ENCODE measurements at regions not wholly inside any gene's neighbourhood (a gene's known extent, or its start where the extent isn't known, plus 50 kb on each side); places are given as distances from the start of the nearest gene placed in this dataset.
A peak's percentile ranks its signal among the peaks of the same experiment; 100 is the strongest.

GRCh38 chr5:63145167-63145566, 566.5 kb downstream of the LRRC70 start:
- H3K4me3 ChIP-seq (ENCODE audit: low read length): no peak overlapping the region
- DNase-seq (ENCODE audit: low read depth): peak; percentile 3
- TF ChIP-seq CTCF (conservative IDR thresholded peaks at IDR 0.05; ENCODE audit: low read length): no peak

GRCh38 chr5:63141591-63141990, 563.0 kb downstream of the LRRC70 start:
- no peak for DNase-seq (ENCODE audit: low read depth)
- no peak for TF ChIP-seq CTCF (conservative IDR thresholded peaks at IDR 0.05; ENCODE audit: low read length)
- no peak overlapping the region for H3K4me3 ChIP-seq (ENCODE audit: low read length)

GRCh38 chr5:63135291-63135690, 556.7 kb downstream of the LRRC70 start:
- no peak for TF ChIP-seq CTCF (conservative IDR thresholded peaks at IDR 0.05; ENCODE audit: low read length)
- DNase-seq (ENCODE audit: low read depth): no peak
- H3K4me3 ChIP-seq (ENCODE audit: low read length): no peak overlapping the region

- no peak for TF ChIP-seq CTCF (conservative IDR thresholded peaks at IDR 0.05; ENCODE audit: low read length)
- no peak overlapping the region for H3K4me3 ChIP-seq (ENCODE audit: low read length)
- DNase-seq (ENCODE audit: low read depth): peak; percentile 26
Observed at GRCh38 chr5:63131626-63132285, 553.1 kb downstream of the LRRC70 start.

- no peak for DNase-seq (ENCODE audit: low read depth)
- no peak for TF ChIP-seq CTCF (conservative IDR thresholded peaks at IDR 0.05; ENCODE audit: low read length)
- H3K4me3 ChIP-seq (ENCODE audit: low read length): no peak overlapping the region
Observed at GRCh38 chr5:63128761-63129160, 550.1 kb downstream of the LRRC70 start.

GRCh38 chr5:63128018-63128417, 549.4 kb downstream of the LRRC70 start:
- H3K4me3 ChIP-seq (ENCODE audit: low read length): no peak overlapping the region
- DNase-seq (ENCODE audit: low read depth): no peak
- no peak for TF ChIP-seq CTCF (conservative IDR thresholded peaks at IDR 0.05; ENCODE audit: low read length)

GRCh38 chr5:63127054-63127453, 548.4 kb downstream of the LRRC70 start:
- TF ChIP-seq CTCF (conservative IDR thresholded peaks at IDR 0.05; ENCODE audit: low read length): no peak
- peak; percentile 31 for DNase-seq (ENCODE audit: low read depth)
- no peak overlapping the region for H3K4me3 ChIP-seq (ENCODE audit: low read length)

All from AG10803 (cell line).